Loucy (cell line): ENCODE measurements at regions not wholly inside any gene's neighbourhood (a gene's known extent, or its start where the extent isn't known, plus 50 kb on each side); places are given as distances from the start of the nearest gene placed in this dataset.

Experiments used
- H2AFZ ChIP-seq: fragments of 200-600 bp; sonication (generic); 2 replicates; pipeline ENCODE4 v1.6.0; 2016; ENCODE audit warnings: antibody characterized with exemption, mild to moderate bottlenecking, low read length, moderate library complexity
- H3F3A ChIP-seq: fragments of 200-600 bp; 2 replicates; pipeline ENCODE4 v1.6.0; 2016; ENCODE audit warnings: antibody characterized with exemption, low read depth, mild to moderate bottlenecking
- H3K27me3 ChIP-seq: fragments of 200-600 bp; sonication (generic); 2 replicates; pipeline ENCODE4 v1.6.1; 2014; ENCODE audit warnings: low read length, mild to moderate bottlenecking; ENCODE audit not compliant: insufficient read depth, poor library complexity, severe bottlenecking
- H3K36me3 ChIP-seq: fragments of 200-600 bp; sonication (generic); 2 replicates; pipeline ENCODE4 v1.6.1; 2016; ENCODE audit warnings: low read length; ENCODE audit not compliant: insufficient read depth
- H3K4me1 ChIP-seq: fragments of 200-600 bp; sonication (generic); 2 replicates; pipeline ENCODE4 v1.5.1; 2014; ENCODE audit warnings: low read length, mild to moderate bottlenecking; ENCODE audit not compliant: insufficient read depth, poor library complexity, severe bottlenecking
- H3K4me2 ChIP-seq: fragments of 200-600 bp; sonication (generic); 2 replicates; pipeline ENCODE4 v1.6.0; 2014; ENCODE audit warnings: antibody characterized with exemption, low read length, low read depth, mild to moderate bottlenecking; ENCODE audit not compliant: poor library complexity, severe bottlenecking
- H3K4me3 ChIP-seq: fragments of 200-600 bp; sonication (generic); 2 replicates; pipeline ENCODE4 v1.5.1; 2014; ENCODE audit warnings: low read length, mild to moderate bottlenecking, mixed read lengths; ENCODE audit not compliant: poor library complexity, severe bottlenecking
- H3K79me2 ChIP-seq: fragments of 200-600 bp; sonication (generic); 2 replicates; pipeline ENCODE4 v1.6.1; 2014; ENCODE audit warnings: low read length; ENCODE audit not compliant: insufficient read depth
- H3K9ac ChIP-seq: fragments of 200-600 bp; sonication (generic); 2 replicates; pipeline ENCODE4 v1.6.0; 2014; ENCODE audit warnings: mild to moderate bottlenecking, low read depth, low read length, moderate library complexity; ENCODE audit not compliant: poor library complexity, severe bottlenecking
- H3K9me2 ChIP-seq: fragments of 200-600 bp; sonication (generic); replicated peaks from 2 replicates; pipeline ENCODE4 v1.6.1; 2016; ENCODE audit warnings: low read depth, low read length, mixed read lengths
- H3K9me3 ChIP-seq: fragments of 200-600 bp; sonication (generic); 2 replicates; pipeline ENCODE4 v1.6.1; 2014; ENCODE audit warnings: mild to moderate bottlenecking, antibody characterized with exemption, low read length, low read depth; ENCODE audit not compliant: insufficient read depth
- H4K20me1 ChIP-seq: fragments of 200-600 bp; sonication (generic); 2 replicates; pipeline ENCODE4 v1.6.0; 2014; ENCODE audit warnings: antibody characterized with exemption, low read length, mild to moderate bottlenecking; ENCODE audit not compliant: insufficient read depth, poor library complexity, severe bottlenecking
- EZH2phosphoT487 ChIP-seq: fragments of 200-600 bp; IDR thresholded peaks from 2 replicates; pipeline ENCODE4 v1.6.1; 2018; ENCODE audit warnings: antibody characterized with exemption, mild to moderate bottlenecking, moderate library complexity, borderline replicate concordance
- TF ChIP-seq, protein P1 (sequence below): fragments of 200-600 bp; sonication (generic); conservative IDR thresholded peaks from 2 replicates; pipeline ENCODE4 v1.5.1; 2014; ENCODE audit warnings: mild to moderate bottlenecking, antibody characterized with exemption, low read length

- H3K9me2 ChIP-seq, result no peaks in the 10 kb centered on the region
- H3K27me3 ChIP-seq, result no peaks in the 10 kb centered on the region
- no peaks in the 10 kb centered on the region for H3K4me1 ChIP-seq
- no peaks in the 10 kb centered on the region for H3F3A ChIP-seq
- H3K9ac ChIP-seq, result no peak overlapping the region
- H4K20me1 ChIP-seq, result no peaks in the 10 kb centered on the region
- no peaks in the 10 kb centered on the region for H3K79me2 ChIP-seq
- 0 out of 2 replicates have a peak, but pooled peaks cover 2% of the 10 kb centered on the region for H3K9me3 ChIP-seq
- no peaks in the 10 kb centered on the region for H3K36me3 ChIP-seq
- H3K4me3 ChIP-seq, result no peak overlapping the region
- no peak overlapping the region for H2AFZ ChIP-seq
- H3K4me2 ChIP-seq, result no peak overlapping the region
- no peak for TF ChIP-seq EZH2phosphoT487
- TF ChIP-seq, protein P1, sequence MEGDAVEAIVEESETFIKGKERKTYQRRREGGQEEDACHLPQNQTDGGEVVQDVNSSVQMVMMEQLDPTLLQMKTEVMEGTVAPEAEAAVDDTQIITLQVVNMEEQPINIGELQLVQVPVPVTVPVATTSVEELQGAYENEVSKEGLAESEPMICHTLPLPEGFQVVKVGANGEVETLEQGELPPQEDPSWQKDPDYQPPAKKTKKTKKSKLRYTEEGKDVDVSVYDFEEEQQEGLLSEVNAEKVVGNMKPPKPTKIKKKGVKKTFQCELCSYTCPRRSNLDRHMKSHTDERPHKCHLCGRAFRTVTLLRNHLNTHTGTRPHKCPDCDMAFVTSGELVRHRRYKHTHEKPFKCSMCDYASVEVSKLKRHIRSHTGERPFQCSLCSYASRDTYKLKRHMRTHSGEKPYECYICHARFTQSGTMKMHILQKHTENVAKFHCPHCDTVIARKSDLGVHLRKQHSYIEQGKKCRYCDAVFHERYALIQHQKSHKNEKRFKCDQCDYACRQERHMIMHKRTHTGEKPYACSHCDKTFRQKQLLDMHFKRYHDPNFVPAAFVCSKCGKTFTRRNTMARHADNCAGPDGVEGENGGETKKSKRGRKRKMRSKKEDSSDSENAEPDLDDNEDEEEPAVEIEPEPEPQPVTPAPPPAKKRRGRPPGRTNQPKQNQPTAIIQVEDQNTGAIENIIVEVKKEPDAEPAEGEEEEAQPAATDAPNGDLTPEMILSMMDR, result no peak
Measured at GRCh38 chr3:94671078-94671477, 608.2 kb downstream of the NSUN3 start.

DNA sequence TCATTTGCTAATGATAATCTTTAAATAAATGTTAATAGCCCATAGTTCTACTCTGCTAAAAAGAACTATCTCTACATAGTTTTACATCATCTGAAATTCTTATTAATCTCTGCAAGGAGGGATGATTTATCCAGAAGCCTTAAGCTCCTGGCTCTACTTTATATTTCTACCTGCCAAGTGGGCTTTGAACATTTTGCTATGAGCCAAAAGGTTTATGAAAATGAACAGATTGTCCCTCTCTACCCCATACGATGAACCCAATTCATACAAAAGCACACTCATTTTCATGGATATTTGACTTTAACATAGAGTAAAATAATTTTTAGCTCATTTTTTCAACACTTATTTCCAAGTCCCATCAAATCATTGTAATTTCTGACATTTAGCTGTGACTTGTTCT is 611.0 kb downstream of the NSUN3 start:
- H3K4me1 ChIP-seq, result no peaks in the 10 kb centered on the region
- no peaks in the 10 kb centered on the region for H3K9me2 ChIP-seq
- no peak overlapping the region for H3K4me3 ChIP-seq
- TF ChIP-seq, protein P1, result no peak
- no peak for TF ChIP-seq EZH2phosphoT487
- H3K9ac ChIP-seq, result no peak overlapping the region
- H3K9me3 ChIP-seq, result 0 out of 2 replicates have a peak, but pooled peaks cover 2% of the 10 kb centered on the region
- no peaks in the 10 kb centered on the region for H3F3A ChIP-seq
- no peaks in the 10 kb centered on the region for H3K27me3 ChIP-seq
- H4K20me1 ChIP-seq, result no peaks in the 10 kb centered on the region
- no peaks in the 10 kb centered on the region for H3K36me3 ChIP-seq
- no peak overlapping the region for H3K4me2 ChIP-seq
- no peak overlapping the region for H2AFZ ChIP-seq
- H3K79me2 ChIP-seq, result no peaks in the 10 kb centered on the region

DNA sequence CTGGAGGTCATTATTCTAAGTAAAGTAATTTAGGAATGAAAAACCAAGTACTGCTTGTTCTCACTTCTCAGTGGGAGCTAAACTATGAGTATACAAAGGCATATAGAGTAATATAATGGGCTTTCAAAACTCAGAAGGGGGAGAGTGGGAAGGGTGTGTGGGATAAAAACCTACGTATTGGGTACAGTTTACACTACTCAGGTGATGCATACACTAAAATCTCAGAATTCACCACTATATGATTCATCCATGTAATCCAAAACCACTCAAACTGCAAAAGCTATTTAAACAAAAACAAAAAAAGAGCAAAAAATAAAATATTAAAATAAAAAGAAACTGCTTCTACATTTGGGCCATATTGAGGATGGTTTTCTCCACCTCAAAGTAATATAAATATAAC is 623.3 kb downstream of the NSUN3 start:
- Histone ChIP-seq H3K27me3 (no peaks in the 10 kb centered on the region), H3K4me1 (no peaks in the 10 kb centered on the region), H2AFZ (no peak overlapping the region), H3K9me2 (no peaks in the 10 kb centered on the region), H3K9ac (no peak overlapping the region), H3K79me2 (no peaks in the 10 kb centered on the region), H3K36me3 (no peaks in the 10 kb centered on the region), H3F3A (no peaks in the 10 kb centered on the region), H3K4me2 (no peak overlapping the region), H3K9me3 (no peaks in the 10 kb centered on the region), H4K20me1 (no peaks in the 10 kb centered on the region), H3K4me3 (no peak overlapping the region)
- TF ChIP-seq EZH2phosphoT487, result no peak
- TF ChIP-seq, protein P1, result no peak
